ENCODE measurements at regions not wholly inside any gene's neighbourhood (a gene's known extent, or its start where the extent isn't known, plus 50 kb on each side); places are given as distances from the start of the nearest gene placed in this dataset.
"Not testable (repeated sequence)": the region's sequence is repeated elsewhere in the genome, so short reads cannot be mapped to it uniquely, and the experiment has no call there.

- no peak for DNase-seq (ENCODE audit: low spot score)
These were observed 109.1 kb upstream of the FSCB start for GRCh38 chr14:44616204-44616603.

DNA sequence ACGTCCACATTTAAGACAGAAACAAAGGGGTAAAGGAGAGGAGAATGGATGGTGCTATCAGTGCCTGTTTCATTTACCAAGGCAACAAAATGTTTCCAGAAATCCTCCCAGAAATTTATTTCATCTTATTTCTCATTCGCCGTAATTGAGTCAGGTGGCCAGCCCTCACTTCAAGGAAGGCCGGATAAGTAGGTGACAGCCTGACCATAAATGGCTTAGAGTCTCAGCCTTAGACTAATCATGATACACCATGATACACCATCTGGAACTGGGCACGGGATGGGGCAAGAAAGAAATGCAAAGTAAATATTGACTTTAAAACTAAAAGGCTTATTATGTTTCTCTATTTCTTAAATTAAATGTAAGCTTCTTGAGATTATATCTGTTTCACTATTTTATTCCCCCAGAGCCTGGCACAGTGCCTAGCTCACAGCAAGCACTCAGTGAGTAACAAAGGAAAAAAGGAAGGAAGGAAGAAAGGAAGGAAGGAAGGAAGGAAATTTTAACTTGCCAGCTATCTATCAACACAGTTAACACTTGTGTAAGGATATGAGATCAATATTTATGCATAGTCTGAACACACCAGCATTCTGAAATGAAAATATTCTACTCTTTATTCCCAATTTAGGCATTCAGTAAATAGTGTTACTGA, 106.1 kb upstream of the FSCB start:
- DNase-seq (ENCODE audit: low spot score) = no peak

DNA sequence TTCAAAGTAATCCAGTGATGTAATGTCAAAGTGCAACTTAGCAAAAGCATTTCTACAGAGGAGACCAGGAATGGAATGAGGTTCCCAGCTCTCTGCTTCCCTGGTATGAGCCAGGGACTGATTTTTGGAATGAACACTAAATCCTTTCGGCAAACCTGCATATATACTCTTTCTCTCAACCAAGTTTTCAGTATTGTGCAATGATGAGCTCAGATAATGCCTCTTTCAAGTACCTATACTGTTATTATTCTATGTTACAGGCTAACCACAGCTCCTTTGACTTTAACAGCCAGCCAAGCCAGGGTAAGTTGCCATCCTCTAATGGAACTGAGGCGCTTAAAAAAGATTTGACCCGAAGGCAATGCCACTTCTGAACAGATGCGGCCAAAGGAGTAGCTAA, 104.9 kb upstream of the FSCB start:
- no peak for DNase-seq (ENCODE audit: low spot score)

DNA sequence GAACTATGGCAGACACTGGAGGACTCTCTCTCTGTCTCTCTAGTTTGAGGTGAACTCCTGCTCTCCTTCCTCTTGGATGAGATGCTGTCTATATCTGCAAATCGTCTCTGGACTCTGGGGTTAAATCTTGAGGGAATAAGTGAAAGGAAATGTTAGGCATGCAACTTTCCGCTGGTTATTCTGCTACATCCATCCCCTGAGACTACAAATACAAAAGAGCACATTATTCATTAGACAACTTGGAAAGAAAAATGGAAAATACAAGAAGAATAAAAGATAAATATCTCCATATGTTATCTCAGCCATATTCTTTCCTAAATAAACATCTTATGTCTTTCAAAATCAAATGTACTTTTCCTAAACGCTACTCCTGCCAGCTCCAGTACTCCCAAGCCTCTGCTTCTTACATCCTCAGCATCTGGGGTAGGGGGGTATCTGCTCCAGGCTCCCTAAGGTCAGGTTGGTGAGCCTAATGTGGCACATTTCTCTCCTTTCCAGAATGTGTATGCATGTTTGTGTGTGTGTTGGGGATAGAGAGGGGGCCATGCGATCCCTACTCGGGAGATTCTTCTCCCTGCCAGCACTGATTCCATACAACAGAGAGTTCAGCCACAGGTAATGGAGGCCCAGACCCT, 102.9 kb upstream of the FSCB start:
- DNase-seq (ENCODE audit: low spot score) = no peak

- DNase-seq (ENCODE audit: low spot score) = no peak
These were observed 102.1 kb upstream of the FSCB start for GRCh38 chr14:44609201-44609600.

GRCh38 chr14:44607701-44608100, 100.6 kb upstream of the FSCB start:
- no peak for DNase-seq (ENCODE audit: low spot score)

- DNase-seq (ENCODE audit: low spot score) = no peak
These were observed 99.5 kb upstream of the FSCB start for GRCh38 chr14:44606576-44606975.

DNA sequence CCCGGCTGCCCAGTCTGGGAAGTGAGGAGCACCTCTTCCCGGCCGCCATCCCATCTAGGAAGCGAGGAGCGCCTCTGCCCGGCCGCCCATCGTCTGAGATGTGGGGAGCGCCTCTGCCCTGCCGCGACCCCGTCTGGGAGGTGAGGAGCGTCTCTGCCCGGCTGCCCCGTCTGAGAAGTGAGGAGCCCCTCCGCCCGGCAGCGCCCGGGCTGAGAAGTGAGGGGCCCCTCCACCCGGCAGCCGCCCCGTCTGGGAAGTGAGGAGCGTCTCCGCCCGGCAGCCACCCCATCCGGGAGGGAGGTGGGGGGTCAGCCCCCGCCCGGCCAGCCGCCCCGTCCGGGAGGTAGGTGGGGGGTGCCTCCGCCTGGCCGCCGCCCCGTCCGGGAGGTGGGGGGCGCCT, 94.2 kb upstream of the FSCB start:
- not testable (repeated sequence) for DNase-seq (ENCODE audit: low spot score)

DNA sequence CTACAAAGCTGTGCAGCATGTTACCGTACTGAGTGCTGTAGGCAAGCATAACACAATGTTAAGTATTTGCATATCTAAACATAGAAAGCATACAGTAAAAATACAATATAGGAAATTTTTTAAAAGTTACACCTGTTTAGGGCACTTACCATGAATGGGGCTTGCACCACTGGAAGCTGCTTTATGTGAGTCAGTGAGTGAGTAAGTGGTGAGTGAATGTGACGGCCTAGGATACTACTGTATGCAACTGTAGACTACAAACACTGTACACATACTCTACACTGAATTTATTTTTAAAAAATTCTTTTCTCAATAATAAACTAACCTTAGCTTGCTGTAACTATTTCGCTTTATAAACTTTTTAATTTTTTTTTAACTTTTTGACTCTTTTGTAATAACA, 82.1 kb upstream of the FSCB start:
- no peak for DNase-seq (ENCODE audit: low spot score)

- DNase-seq (ENCODE audit: low spot score) = no peak
These were observed 79.8 kb upstream of the FSCB start for GRCh38 chr14:44586910-44587309.

- DNase-seq (ENCODE audit: low spot score) = no peak
These were observed 69.3 kb upstream of the FSCB start for GRCh38 chr14:44576356-44576755.

DNA sequence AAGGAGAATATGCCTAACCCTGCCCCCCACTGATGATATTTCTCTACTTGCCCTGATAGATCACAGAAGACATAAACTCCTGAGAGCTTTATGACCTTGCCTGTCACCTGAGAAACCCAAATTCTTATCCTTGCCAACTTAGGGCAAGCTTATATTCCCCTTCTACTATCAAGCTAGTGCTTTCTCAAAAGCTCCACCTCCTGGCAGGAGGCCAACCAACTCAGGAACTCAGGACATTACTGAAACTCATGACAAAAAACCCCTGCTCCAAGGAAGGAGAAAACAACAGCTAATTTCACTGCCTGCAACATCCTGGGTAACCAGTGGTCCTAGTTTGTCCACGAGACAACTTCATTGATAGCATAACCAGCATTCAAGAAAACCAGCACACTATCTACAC, 60.9 kb upstream of the FSCB start:
- DNase-seq (ENCODE audit: low spot score) = no peak

- DNase-seq (ENCODE audit: low spot score) = no peak
These were observed 58.9 kb upstream of the FSCB start for GRCh38 chr14:44565968-44566367.

DNA sequence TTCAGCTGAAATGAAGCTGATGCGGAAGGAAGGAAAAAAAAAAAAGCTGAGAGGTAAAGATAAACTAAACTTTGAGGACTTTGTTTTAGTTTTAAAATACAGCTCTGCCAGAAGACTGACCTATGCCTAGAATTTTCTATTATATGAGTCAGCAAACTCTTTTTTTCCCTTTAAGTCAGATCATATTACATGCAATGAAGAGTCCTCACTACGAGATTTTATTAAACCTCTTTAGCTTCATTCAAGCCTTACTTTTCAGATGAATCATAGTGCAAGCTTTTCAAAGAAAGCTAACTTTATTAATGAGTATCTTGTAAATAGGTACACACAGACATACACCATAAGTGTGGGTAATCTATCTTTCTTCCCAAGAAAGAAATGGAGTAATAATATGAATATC, 57.8 kb upstream of the FSCB start:
- DNase-seq (ENCODE audit: low spot score) = no peak

Measured in AG08396 (cell line).